ENCODE measurements at regions not wholly inside any gene's neighbourhood (a gene's known extent, or its start where the extent isn't known, plus 50 kb on each side); places are given as distances from the start of the nearest gene placed in this dataset.

GRCh38 chr4:106603471-106603870 lies 234.9 kb upstream of the GIMD1 start:
- TF ChIP-seq FOS (IDR thresholded peaks at IDR 0.05; ENCODE audit: borderline replicate concordance, insufficient read depth, low read length) (no peak), CTCF (IDR thresholded peaks at IDR 0.05; ENCODE audit: extremely low read depth in 1 of 2, insufficient read depth in 1 of 2, low read depth in 1 of 2, low read length in 2 of 2) (no peak), POLR2A (IDR thresholded peaks at IDR 0.05; ENCODE audit: low read depth, low read length) (no peak), JUN (IDR thresholded peaks at IDR 0.05; ENCODE audit: borderline replicate concordance, insufficient read depth, insufficient read length, low read depth) (no peak), MYC (IDR thresholded peaks at IDR 0.05; ENCODE audit: low read depth, low read length) (no peak), MAX (IDR thresholded peaks at IDR 0.05; ENCODE audit: insufficient read depth, insufficient read length) (no peak), EZH2 (IDR thresholded peaks at IDR 0.05; ENCODE audit: borderline replicate concordance, low read depth, low read length, severe bottlenecking) (no peak), POLR2AphosphoS5 (IDR thresholded peaks at IDR 0.05; ENCODE audit: insufficient read depth, low read depth, low read length) (no peak)

Data from endothelial cell of umbilical vein (primary cell).